ENCODE measurements at regions not wholly inside any gene's neighbourhood (a gene's known extent, or its start where the extent isn't known, plus 50 kb on each side); places are given as distances from the start of the nearest gene placed in this dataset.
"Not testable (repeated sequence)": the region's sequence is repeated elsewhere in the genome, so short reads cannot be mapped to it uniquely, and the experiment has no call there.

DNA sequence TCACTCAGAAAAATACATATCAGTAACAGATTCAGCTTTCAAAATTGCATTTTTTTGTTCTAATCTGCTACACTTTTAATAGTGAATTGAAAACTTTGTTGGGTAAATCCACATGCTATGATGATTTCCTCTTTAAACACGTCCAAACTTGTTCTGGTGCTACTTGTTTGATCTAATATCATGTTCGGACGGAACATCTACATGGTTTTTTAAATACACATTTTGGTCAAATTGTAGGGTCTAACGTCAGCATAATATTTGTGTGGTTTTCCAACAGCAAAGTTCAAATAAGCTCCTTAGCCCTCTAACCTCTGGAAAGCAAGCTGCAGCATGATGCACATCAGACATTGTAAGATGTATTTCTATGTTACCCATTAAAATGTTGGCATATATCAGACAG is 98.5 kb upstream of the OSTN start:
- no TSS peak for BruUV-seq (replicated peaks)
- intact Hi-C loops (cut with micrococcal nuclease; ENCODE audit: unreplicated experiment) = no loop called here
- Mint-ChIP-seq H3K4me1 (ENCODE audit: low read depth, unreplicated experiment) (no peaks in the 10 kb centered on the region), H3K4me3 (ENCODE audit: low read depth, unreplicated experiment) (no peak overlapping the region), H3K9me3 (ENCODE audit: low read depth, unreplicated experiment) (peaks cover 2% of the 10 kb centered on the region), H3K27me3 (ENCODE audit: unreplicated experiment) (no peaks in the 10 kb centered on the region), H3K27ac (ENCODE audit: unreplicated experiment) (no peak overlapping the region), H3K36me3 (ENCODE audit: insufficient read depth, unreplicated experiment) (no peaks in the 10 kb centered on the region)
- CTCF ChIA-PET = no interaction called here
- TF ChIP-seq, protein P1, sequence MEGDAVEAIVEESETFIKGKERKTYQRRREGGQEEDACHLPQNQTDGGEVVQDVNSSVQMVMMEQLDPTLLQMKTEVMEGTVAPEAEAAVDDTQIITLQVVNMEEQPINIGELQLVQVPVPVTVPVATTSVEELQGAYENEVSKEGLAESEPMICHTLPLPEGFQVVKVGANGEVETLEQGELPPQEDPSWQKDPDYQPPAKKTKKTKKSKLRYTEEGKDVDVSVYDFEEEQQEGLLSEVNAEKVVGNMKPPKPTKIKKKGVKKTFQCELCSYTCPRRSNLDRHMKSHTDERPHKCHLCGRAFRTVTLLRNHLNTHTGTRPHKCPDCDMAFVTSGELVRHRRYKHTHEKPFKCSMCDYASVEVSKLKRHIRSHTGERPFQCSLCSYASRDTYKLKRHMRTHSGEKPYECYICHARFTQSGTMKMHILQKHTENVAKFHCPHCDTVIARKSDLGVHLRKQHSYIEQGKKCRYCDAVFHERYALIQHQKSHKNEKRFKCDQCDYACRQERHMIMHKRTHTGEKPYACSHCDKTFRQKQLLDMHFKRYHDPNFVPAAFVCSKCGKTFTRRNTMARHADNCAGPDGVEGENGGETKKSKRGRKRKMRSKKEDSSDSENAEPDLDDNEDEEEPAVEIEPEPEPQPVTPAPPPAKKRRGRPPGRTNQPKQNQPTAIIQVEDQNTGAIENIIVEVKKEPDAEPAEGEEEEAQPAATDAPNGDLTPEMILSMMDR (IDR thresholded peaks at IDR 0.05; ENCODE audit: unreplicated experiment) = no peak
- no peak for DNase-seq

DNA sequence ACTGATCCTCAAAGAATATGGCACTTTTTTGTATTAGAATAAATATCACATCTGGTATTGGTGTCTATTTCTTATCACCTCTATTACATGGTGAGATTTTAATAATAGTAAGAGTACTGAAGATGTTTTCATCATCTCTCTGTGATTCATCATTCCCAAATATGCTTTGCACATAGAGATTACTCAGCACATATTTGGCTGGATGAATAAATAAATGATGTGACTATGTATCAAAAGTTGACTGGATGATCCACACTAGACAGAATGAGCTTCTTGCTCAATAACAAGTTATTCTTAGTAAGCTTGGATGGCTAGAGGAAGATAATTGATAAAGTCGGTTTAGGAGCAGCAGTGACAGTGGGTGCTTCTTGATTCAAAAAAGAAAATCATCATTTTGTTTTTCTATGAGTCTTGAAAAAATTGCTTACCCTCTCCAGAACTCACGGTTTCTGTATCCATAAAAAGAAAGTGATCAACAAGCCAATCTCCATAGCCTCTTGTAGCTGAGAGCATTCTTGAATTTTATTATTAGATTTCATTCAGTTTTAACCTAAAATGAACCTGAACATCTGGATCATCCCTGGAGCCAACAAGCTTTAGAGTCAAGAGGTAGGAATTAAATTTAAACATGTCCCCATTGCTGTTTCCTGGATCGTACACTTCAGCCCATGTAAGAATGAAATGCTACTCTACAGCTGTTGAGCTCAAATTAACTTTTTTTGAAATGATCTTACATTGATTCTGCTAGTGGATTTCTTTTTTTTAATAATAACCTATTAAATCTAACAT is 104.8 kb upstream of the OSTN start:
- TF ChIP-seq, protein P1 (IDR thresholded peaks at IDR 0.05; ENCODE audit: unreplicated experiment) = no peak
- Mint-ChIP-seq H3K36me3 (ENCODE audit: insufficient read depth, unreplicated experiment) (no peaks in the 10 kb centered on the region), H3K4me1 (ENCODE audit: low read depth, unreplicated experiment) (no peaks in the 10 kb centered on the region), H3K27me3 (ENCODE audit: unreplicated experiment) (no peaks in the 10 kb centered on the region), H3K9me3 (ENCODE audit: low read depth, unreplicated experiment) (no peaks in the 10 kb centered on the region), H3K4me3 (ENCODE audit: low read depth, unreplicated experiment) (no peak overlapping the region), H3K27ac (ENCODE audit: unreplicated experiment) (no peak overlapping the region)
- intact Hi-C loops (cut with micrococcal nuclease; ENCODE audit: unreplicated experiment) = no loop called here
- CTCF ChIA-PET = interaction anchor here (0.8 kb wide), 1 partner anchor 394 kb away, joined by 3 read pairs; no protein-coding TSS in a partner anchor
- BruUV-seq (replicated peaks) = no TSS peak
- no peak for DNase-seq

DNA sequence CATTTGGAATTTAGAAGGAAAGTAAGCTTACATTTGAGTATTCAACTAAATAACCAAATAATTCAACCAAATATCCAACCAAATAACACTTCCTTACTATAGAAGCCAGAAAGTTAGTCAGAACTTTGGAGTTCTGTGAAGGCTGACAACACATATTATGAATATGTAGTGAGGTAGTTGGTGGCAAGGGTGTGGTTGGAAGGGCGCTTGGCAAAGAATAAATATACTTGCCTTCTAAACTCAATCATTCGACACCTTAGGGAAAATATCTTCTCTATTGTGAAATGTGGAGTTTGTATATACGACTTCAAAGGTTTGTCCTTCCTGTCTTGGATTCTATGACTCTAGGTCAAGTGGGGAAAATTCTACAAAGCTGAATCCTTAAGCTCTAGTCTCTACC is 111.7 kb upstream of the OSTN start:
- CTCF ChIA-PET = interaction anchor here (1.0 kb wide), 1 partner anchor 42 kb away, joined by 5 read pairs; no protein-coding TSS in a partner anchor
- TF ChIP-seq, protein P1 (IDR thresholded peaks at IDR 0.05; ENCODE audit: unreplicated experiment) = no peak
- Mint-ChIP-seq H3K9me3 (ENCODE audit: low read depth, unreplicated experiment) (no peaks in the 10 kb centered on the region), H3K4me3 (ENCODE audit: low read depth, unreplicated experiment) (no peak overlapping the region), H3K4me1 (ENCODE audit: low read depth, unreplicated experiment) (no peaks in the 10 kb centered on the region), H3K27me3 (ENCODE audit: unreplicated experiment) (no peaks in the 10 kb centered on the region), H3K27ac (ENCODE audit: unreplicated experiment) (no peak overlapping the region), H3K36me3 (ENCODE audit: insufficient read depth, unreplicated experiment) (no peaks in the 10 kb centered on the region)
- no peak for DNase-seq
- no TSS peak for BruUV-seq (replicated peaks)
- intact Hi-C loops (cut with micrococcal nuclease; ENCODE audit: unreplicated experiment) = no loop called here

DNA sequence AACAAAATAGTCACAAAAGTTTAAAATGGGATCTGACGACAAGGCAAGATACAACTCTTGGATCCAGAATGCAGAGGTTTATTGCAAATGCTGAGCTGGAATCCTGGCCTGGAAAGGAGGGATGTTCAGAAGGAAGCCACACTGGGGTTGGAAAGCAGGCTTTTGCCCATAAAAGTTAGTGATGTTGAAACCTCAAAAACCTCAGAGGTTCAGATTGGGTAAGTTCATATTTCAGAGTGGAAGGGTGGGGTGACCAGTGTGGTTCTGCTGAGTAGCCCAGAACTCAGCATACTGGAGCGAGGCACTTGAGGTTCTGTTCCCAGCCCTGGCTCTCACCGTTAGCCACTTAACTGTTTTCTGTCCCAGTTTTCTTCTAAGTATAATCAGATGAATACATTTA is 114.0 kb upstream of the OSTN start:
- no peak overlapping the region for H3K27ac Mint-ChIP-seq (ENCODE audit: unreplicated experiment)
- no peak for DNase-seq
- H3K27me3 Mint-ChIP-seq (ENCODE audit: unreplicated experiment) = no peaks in the 10 kb centered on the region
- TF ChIP-seq, protein P1 (IDR thresholded peaks at IDR 0.05; ENCODE audit: unreplicated experiment) = no peak
- intact Hi-C loops (cut with micrococcal nuclease; ENCODE audit: unreplicated experiment) = no loop called here
- no peaks in the 10 kb centered on the region for H3K36me3 Mint-ChIP-seq (ENCODE audit: insufficient read depth, unreplicated experiment)
- no TSS peak for BruUV-seq (replicated peaks)
- no peaks in the 10 kb centered on the region for H3K4me1 Mint-ChIP-seq (ENCODE audit: low read depth, unreplicated experiment)
- H3K9me3 Mint-ChIP-seq (ENCODE audit: low read depth, unreplicated experiment) = no peaks in the 10 kb centered on the region
- CTCF ChIA-PET = interaction anchor here (0.6 kb wide), 2 partner anchors 456 to 1223 kb away, joined by 3 read pairs; no protein-coding TSS in a partner anchor
- no peak overlapping the region for H3K4me3 Mint-ChIP-seq (ENCODE audit: low read depth, unreplicated experiment)

DNA sequence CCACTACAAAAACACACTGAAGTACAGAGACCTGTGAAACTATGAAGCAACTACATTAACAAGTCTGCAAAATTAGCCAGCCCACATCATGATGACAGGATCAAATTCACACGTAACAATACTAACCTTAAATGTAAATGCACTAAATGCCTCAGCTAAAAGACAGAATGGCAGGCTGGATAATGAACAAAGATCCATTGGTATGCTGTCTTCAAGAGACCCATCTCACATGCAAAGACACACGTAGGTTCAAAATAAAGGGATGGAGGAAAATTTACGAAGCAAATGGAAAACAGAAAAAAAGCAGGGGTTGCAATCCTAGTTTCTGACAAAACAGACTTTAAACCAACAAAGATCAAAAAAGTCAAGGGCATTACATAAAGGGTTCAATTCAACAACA is 120.1 kb upstream of the OSTN start:
- H3K4me1 Mint-ChIP-seq (ENCODE audit: low read depth, unreplicated experiment); H3K27ac Mint-ChIP-seq (ENCODE audit: unreplicated experiment); BruUV-seq (replicated peaks); DNase-seq; intact Hi-C loops (cut with micrococcal nuclease; ENCODE audit: unreplicated experiment); CTCF ChIA-PET; H3K27me3 Mint-ChIP-seq (ENCODE audit: unreplicated experiment); H3K36me3 Mint-ChIP-seq (ENCODE audit: insufficient read depth, unreplicated experiment); H3K9me3 Mint-ChIP-seq (ENCODE audit: low read depth, unreplicated experiment); H3K4me3 Mint-ChIP-seq (ENCODE audit: low read depth, unreplicated experiment): not testable (repeated sequence)
